ENCODE measurements at regions not wholly inside any gene's neighbourhood (a gene's known extent, or its start where the extent isn't known, plus 50 kb on each side); places are given as distances from the start of the nearest gene placed in this dataset.

DNA sequence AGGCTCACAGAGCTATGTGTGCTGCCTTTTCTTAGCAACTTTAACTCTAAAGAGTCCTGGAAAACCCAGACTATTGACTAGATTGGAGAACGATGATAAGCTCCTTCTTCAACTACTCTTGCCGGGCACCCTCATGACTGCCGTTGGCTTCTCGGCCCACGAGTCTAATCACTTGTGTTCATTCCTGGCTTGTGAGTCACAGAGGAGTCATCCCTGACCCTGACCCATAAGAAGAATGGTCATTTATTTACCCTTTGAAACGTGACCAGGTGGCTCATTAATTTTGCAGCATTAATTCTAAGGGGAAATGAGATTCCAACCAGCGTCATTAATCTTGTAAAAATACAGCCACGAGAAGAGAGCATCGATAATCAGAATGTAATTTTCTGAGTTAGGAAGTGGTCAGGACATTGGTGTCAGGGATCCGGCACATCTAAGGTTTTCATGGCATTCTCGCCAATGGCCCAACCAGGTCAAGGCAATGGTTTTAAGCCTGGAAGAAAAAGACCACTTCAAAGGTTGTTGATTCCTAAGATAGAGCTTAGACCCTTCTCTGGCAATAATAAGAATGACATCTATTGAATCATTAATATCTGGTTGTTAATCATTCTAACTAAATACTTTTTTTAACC is 183.6 kb upstream of the RUNX1 start:
- no peak for DNase-seq
- Histone ChIP-seq H3K27ac (replicated peaks) (no peak overlapping the region), H3K4me1 (peaks cover 4% of the 10 kb centered on the region), H3K27me3 (ENCODE audit: low read depth) (no peaks in the 10 kb centered on the region), H3K36me3 (no peaks in the 10 kb centered on the region), H3K9me3 (replicated peaks) (peaks cover 11% of the 10 kb centered on the region), H3K4me3 (no peak overlapping the region)
- intact Hi-C loops (cut with micrococcal nuclease) = no loop called here
- no peak for TF ChIP-seq CTCF (IDR thresholded peaks at IDR 0.05; ENCODE audit: borderline replicate concordance)

DNA sequence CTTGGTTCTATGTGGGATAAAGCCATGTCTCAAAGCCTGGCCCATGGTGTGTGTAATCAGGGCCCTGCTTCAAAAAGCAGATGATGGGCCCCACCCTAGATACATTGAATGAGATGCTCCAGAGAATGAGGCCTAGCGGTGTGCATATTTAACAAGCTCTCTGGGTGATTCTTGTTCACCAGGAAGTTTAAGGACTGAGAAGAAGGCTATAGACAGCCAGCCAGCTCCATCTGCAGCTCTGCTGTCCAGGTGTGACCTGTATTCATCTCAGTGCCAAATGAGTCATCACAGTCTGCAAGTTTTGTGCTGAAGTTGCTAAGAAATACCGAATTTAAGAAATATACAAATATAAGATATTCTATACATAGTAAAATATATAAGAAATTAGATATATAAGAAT is 182.0 kb upstream of the RUNX1 start:
- Histone ChIP-seq H3K9me3 (replicated peaks) (peaks cover 5% of the 10 kb centered on the region), H3K36me3 (no peaks in the 10 kb centered on the region), H3K27me3 (ENCODE audit: low read depth) (no peaks in the 10 kb centered on the region), H3K27ac (replicated peaks) (no peak overlapping the region), H3K4me3 (no peak overlapping the region), H3K4me1 (peaks cover 16% of the 10 kb centered on the region)
- TF ChIP-seq CTCF (IDR thresholded peaks at IDR 0.05; ENCODE audit: borderline replicate concordance) = no peak
- no peak for DNase-seq
- intact Hi-C loops (cut with micrococcal nuclease) = no loop called here

DNA sequence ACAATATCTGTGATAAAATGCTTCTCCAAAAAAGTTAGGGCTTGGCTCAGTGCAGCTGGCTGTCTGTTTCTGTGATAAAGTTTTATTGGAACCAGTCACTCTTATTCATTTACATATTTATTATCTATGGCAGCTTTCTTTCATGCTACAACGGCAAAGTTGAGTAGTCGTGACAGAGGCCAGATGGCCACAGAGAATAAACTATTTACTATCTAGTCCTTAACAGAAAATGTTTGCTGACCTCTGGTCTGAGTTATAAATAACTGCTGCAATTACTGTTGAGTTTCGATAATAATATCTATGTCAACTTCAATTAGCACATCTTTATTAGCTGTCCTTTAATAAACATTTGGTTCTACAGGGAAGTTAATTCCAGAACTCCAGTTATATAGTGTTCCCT is 180.2 kb upstream of the RUNX1 start:
- intact Hi-C loops (cut with micrococcal nuclease) = no loop called here
- H3K4me1 ChIP-seq = peaks cover 23% of the 10 kb centered on the region
- DNase-seq = no peak
- H3K4me3 ChIP-seq = no peak overlapping the region
- H3K27ac ChIP-seq (replicated peaks) = peak overlapping the region; percentile 9
- H3K27me3 ChIP-seq (ENCODE audit: low read depth) = no peaks in the 10 kb centered on the region
- TF ChIP-seq CTCF (IDR thresholded peaks at IDR 0.05; ENCODE audit: borderline replicate concordance) = no peak
- no peaks in the 10 kb centered on the region for H3K36me3 ChIP-seq
- H3K9me3 ChIP-seq (replicated peaks) = no peaks in the 10 kb centered on the region

GRCh38 chr21:35227786-35228185 is 178.7 kb upstream of the RUNX1 start:
- H3K27ac ChIP-seq (replicated peaks) = no peak overlapping the region
- no peak for DNase-seq
- intact Hi-C loops (cut with micrococcal nuclease) = no loop called here

DNA sequence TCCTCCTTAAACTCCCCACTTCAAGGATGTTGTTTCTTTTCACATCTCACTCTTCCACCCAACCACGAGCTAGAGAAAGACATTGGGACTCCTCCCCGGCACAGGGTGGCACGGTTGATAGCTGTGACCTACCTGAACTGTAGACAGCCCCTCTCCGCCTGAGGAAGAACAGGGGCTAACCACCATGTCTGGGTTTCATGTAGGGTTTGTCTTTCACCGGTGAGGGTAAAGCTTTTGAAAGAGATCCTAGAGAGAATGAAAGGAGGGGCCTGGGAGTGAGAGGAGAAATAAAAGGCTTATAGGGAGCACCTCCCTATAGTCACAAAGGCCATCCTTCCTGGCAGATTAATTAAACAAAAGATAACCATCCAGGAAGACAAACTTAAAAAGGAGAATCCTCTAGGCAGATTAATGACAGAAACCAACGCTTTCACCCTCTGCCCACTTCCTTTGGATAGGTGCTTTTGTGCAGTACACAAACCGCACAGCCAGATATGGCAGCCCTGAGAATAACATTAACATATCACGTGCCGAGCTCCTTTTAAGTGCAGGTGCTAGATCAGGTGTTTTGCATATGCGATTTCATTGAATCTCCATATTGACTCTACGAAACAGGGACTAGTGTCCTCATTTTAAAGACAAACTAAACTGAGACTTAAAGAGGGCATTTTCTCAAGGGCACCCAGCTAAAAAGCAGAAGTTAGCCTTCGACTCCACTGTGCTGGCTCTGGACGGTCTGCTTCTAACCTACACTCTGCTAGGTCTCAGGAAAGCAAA is 178.1 kb upstream of the RUNX1 start:
- Histone ChIP-seq H3K27me3 (ENCODE audit: low read depth) (no peaks in the 10 kb centered on the region), H3K36me3 (no peaks in the 10 kb centered on the region), H3K27ac (replicated peaks) (no peak overlapping the region), H3K4me1 (peaks cover 39% of the 10 kb centered on the region), H3K9me3 (replicated peaks) (no peaks in the 10 kb centered on the region), H3K4me3 (no peak overlapping the region)
- no peak for DNase-seq
- intact Hi-C loops (cut with micrococcal nuclease) = no loop called here
- TF ChIP-seq CTCF (IDR thresholded peaks at IDR 0.05; ENCODE audit: borderline replicate concordance) = no peak

More at GRCh38 chr21:35227786-35228185, 178.7 kb upstream of the RUNX1 start:
- Histone ChIP-seq H3K27me3 (ENCODE audit: low read depth) (no peaks in the 10 kb centered on the region), H3K9me3 (replicated peaks) (no peaks in the 10 kb centered on the region), H3K4me1 (peaks cover 32% of the 10 kb centered on the region), H3K4me3 (no peak overlapping the region), H3K36me3 (no peaks in the 10 kb centered on the region)
- TF ChIP-seq CTCF (IDR thresholded peaks at IDR 0.05; ENCODE audit: borderline replicate concordance) = no peak

All from left ventricle myocardium inferior (tissue), 1 donor.